HG02870 (cell line): ENCODE measurements at regions not wholly inside any gene's neighbourhood (a gene's known extent, or its start where the extent isn't known, plus 50 kb on each side); places are given as distances from the start of the nearest gene placed in this dataset.
"Not testable (repeated sequence)": the region's sequence is repeated elsewhere in the genome, so short reads cannot be mapped to it uniquely, and the experiment has no call there.

Experiments
- ATAC-seq: cut with Tn5 transposase; IDR thresholded peaks from one replicate; pipeline ENCODE4 v1.9.1; 2021; ENCODE audit warnings: mild to moderate bottlenecking, moderate library complexity; ENCODE audit not compliant: unreplicated experiment

- not testable (repeated sequence) for ATAC-seq
Observed at GRCh38 chr16:29118301-29118957, 133.6 kb downstream of the LAT start.

GRCh38 chr16:29117631-29118030 is 132.8 kb downstream of the LAT start:
- ATAC-seq, result no peak

DNA sequence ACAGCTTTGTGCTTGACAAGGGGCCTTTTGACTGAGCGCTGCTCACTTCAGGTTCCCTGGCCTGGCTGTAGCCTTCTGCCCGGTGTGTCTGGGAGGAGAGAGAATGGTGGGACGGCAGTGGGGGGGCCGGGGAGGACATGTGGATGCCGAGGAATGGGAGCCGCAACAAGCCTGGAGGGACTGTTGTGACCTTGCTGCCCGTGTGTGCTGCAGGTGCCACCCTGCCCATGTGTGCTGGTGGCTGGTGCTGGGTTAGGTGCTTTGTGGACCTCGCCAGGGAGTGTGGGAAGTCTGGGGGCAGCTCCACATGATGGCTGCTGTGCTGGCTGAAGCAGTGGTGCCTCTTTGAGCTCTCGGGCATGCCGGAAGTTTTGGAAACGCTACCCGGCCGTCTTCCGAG is 132.1 kb downstream of the LAT start:
- ATAC-seq, result no peak

- not testable (repeated sequence) for ATAC-seq
Observed at GRCh38 chr16:29116207-29116606, 131.4 kb downstream of the LAT start.

DNA sequence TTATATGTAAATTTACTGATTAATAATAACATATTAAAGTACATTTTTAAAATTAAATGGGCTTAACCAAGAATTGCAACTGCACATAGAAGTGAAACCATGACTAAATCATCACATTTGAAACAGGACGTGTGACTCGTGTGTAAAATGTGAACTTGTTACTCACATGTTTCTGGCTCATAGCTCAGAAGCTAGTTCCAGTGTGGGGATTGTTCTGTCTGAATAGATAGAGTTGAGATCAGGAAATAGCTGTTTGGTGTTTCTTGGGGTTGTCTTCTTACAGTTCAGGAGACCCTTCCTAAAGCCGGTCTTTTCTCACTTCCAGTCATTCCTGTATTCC is 130.9 kb downstream of the LAT start:
- peak; percentile 59 for ATAC-seq

- ATAC-seq, result not testable (repeated sequence)
Observed at GRCh38 chr16:29114989-29115801, 130.3 kb downstream of the LAT start.

DNA sequence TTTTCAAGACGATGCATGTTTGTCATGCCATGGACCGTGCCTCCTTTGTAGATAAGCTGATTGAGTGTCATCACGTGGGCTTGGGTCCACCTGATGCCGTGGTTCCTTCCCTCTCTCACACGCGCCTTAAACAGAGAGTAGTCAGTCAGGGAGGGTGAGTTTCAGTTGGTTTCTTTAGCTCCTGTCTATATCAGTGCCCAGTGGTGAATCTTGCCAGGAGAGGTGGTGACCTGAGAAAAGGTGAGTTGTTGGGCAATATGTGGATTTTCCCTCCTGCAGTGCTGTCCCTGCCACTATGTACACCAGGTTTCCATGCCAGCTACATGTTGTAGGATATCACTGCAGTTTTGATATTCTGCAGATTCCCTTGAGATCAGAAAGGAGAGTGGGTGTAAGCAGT is 129.7 kb downstream of the LAT start:
- ATAC-seq, result no peak

DNA sequence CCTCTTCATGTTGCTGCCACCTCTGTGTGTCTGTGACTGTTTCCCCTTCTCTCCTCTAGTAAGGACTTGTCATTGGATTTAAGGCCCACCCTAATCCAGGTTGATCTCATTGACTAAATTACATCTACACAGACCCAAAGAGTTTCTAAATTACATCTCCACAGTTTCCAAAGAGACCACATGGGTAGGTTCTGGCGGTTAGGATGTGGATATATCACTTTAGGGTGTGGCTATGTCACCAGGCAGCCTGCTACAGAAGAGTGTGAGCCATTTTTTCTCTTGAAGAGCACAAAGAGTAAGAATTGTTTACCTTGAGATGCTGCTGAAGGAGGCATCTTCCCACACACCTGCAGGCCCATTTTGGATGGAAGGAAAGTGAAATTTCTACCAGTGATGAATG is 128.6 kb downstream of the LAT start:
- ATAC-seq, result not testable (repeated sequence)

GRCh38 chr16:29112755-29113347 is 128.0 kb downstream of the LAT start:
- ATAC-seq, result no peak

DNA sequence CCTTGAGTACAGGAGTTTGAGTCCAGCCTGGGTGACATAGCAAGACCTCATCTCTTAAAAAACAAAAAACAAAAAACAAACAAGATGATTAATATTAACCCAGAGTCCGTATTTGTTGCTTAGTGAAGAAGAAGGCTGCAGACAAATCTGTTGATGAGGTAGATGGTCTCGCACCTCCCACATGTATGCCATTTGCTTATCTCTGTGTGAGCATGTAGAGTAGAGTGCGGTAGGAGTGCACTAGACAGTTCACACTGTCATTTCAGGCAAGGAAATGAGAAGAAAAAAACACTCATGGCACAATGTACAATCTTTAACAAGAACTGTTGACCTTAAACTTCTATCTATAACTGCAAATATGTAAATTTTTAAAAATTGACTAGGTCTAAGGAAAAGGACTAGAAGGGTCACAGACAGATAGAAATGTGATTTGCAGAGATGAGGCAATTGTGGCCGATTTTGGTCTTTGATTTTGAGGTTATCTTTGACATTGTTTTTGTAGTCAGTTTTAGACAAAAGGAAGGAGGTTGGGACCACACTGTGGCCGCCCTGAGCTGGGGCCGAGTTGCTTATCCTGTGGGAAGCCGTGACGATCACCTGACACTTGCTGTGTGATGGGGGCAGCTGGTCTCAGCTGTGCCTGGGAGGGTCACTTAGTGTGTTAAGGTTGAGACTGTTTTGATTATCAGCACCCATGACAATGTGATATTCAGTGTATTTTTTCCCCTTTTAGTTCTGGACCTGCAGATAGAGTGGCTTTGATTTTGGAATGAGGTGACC is 127.2 kb downstream of the LAT start:
- ATAC-seq, result not testable (repeated sequence)

- ATAC-seq, result no peak
Observed at GRCh38 chr16:29111421-29111820, 126.6 kb downstream of the LAT start.

DNA sequence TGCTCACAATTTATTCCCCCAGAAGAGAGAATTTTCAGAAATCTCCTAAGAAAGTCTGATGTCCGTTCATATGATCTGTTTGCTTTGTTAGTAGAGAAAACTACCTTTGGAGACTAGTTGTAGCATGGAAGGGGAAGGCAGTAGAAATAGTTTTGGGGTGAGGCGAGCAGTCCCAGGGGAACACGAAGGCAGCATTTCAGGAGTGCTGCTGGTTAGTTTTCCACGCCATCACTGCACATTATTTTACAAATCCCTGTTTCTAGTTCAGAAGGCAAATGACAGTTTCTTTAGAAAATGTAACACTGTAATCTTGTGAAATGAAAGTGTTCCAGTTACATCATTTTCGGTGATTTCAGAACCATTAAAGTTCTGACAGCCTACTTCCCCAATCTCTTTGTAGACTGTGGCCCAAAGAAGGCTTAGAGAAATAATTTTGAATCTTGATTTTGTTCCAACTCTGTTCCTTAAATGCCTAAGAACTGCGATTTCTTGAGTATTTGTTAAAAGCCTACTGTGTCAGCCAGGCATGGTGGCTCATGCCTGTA is 123.8 kb downstream of the LAT start:
- not testable (repeated sequence) for ATAC-seq

DNA sequence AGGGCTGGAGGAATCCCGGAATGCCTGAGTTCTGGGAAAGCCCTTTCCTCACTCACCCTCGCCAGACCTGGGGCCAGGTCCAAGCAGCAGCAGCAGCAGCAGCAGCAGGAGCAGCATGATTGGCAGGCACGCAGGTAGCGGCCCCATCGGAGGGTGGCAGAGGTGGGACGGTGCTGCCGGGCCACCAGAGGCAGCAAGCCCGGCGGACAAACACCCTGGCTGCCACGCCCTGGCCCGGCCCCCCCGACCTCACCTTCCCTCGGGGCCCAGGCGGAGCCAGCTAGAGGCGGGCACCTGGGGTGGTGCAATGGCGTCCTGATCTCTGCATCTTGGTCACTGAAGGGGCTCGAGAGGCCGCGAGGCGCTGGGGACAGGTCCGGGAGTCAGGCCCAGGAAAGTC is 122.4 kb downstream of the LAT start:
- ATAC-seq, result no peak

DNA sequence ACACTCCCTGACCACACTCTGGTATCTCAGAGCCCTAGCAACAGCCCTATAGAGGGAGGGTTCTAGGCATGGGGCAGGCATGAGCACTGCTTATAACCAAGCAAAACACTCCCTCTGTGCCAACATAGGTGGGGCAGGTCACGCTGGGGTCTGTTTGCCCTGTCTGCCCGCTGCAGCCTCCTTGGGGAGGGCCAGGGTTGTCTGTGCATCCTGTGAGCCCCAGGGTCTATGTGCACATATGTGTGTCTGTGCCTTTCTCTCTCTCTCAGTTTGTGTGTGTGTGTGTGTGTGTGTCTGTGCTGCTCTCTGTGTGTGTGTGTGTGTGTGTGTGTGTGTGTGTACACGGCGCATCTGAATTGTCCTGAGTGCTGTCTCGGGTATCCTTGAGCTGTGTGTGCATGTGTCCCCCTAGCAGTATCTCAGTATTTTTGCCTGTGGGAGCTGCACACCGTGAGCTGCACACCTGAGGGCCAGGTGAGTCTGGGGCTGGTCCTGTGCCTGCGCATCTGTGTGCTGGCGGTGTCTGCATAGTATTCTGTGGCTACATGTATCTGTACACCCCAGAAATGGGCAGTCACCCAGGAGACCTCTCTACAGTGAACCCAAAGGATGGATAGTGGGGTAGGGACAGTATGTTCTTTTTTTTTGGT is 121.5 kb downstream of the LAT start:
- not testable (repeated sequence) for ATAC-seq

- ATAC-seq, result not testable (repeated sequence)
Observed at GRCh38 chr16:29104600-29104999, 119.7 kb downstream of the LAT start.

GRCh38 chr16:29097965-29098364 is 113.1 kb downstream of the LAT start:
- ATAC-seq, result not testable (repeated sequence)

DNA sequence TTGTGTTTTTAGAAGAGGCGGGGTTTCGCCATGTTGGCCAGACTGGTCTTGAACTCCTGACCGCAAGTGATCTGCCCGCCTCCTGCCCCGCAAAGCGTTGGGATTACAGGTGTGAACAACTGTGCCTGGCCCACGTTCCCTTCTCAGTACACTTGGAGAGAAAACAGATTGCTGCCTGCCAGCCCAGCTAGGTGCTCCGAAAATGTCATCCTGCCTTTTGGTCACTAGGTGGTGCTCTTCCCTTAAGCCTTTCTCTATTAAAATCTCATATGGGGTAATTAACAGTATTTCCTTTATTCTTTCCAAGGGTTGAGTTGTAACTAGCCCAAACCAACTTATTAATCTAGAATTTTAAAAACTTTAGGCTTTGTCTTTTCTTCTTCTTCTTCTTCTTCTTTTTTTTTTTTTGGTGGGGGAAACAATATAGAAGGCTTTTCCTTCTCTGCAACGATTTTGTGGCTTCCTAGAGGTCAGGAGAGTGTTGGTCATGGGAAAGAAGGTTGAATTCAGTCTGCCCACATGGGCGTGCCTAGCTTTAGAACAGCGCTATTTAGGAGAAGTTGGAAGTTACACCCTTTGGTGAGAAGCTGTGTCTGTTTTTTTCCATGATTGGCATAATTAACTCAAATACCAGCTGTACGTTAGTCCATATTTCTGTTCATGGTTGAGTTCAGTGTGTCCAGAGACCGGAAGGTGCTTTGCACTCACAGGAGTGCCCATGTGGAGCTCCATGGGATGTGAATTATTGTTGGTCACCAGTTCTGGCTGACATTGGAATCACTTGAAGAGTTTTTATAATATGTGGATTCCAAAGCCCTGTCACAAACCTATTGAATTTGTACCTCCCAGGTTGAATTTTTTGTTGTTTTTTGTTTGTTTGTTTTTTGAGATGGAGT is 110.1 kb downstream of the LAT start:
- ATAC-seq, result not testable (repeated sequence)

- not testable (repeated sequence) for ATAC-seq
Observed at GRCh38 chr16:29094325-29094724, 109.5 kb downstream of the LAT start.

DNA sequence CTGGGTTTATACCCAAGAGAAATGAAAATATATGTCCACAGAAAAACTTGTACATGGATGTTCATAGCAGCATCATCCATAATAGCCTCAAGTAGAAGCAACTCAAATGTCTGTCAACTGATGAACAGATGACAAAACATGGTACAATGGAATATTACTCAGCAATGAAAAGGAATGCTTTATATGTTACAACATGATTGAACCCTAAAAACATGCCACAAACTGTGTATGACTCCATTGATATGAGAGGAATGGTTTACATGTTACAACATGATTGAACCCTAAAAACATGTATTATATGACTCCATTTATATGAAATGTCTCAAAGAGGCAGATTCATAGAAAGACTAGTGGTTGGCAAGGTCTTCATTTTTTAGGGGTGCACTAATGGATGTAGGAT is 104.8 kb downstream of the LAT start:
- not testable (repeated sequence) for ATAC-seq
